PFSK-1 (cell line): ENCODE measurements at regions not wholly inside any gene's neighbourhood (a gene's known extent, or its start where the extent isn't known, plus 50 kb on each side); places are given as distances from the start of the nearest gene placed in this dataset.

Experiments used
- FOXP2 ChIP-seq: optimal IDR thresholded peaks from 2 replicates; pipeline ENCODE3; 2011; ENCODE audit warnings: borderline replicate concordance, control low read depth, inconsistent platforms; ENCODE audit not compliant: insufficient read depth; ENCODE audit errors: extremely low read length, extremely low read depth
- POLR2AphosphoS5 ChIP-seq: IDR thresholded peaks from 2 replicates; pipeline ENCODE4 v1.6.1; 2012; ENCODE audit warnings: low read depth, mild to moderate bottlenecking, control low read depth, low read length, moderate library complexity
- REST ChIP-seq, 2 experiments: IDR thresholded peaks; 2 replicates each; pipeline versions ENCODE4 v1.6.1 to v1.8.0; 2011 to 2012; ENCODE audit warnings: low read depth in 2 of 2, low read length in 2 of 2, control low read depth in 1 of 2, inconsistent platforms in 1 of 2, mild to moderate bottlenecking in 1 of 2, moderate library complexity in 1 of 2; ENCODE audit not compliant: insufficient read depth in 1 of 2
- SIN3A ChIP-seq: IDR thresholded peaks from 2 replicates; pipeline ENCODE4 v1.6.1; 2012; ENCODE audit warnings: mild to moderate bottlenecking, low read length, moderate library complexity, borderline replicate concordance; ENCODE audit not compliant: insufficient read depth
- TAF1 ChIP-seq: IDR thresholded peaks from 2 replicates; pipeline ENCODE4 v1.6.1; 2012; ENCODE audit warnings: low read length, control low read depth, borderline replicate concordance; ENCODE audit not compliant: insufficient read depth

GRCh38 chr1:71296551-71297134, 215.8 kb upstream of the ZRANB2 start:
- no peak for TF ChIP-seq SIN3A
- no peak for TF ChIP-seq FOXP2
- no peak for TF ChIP-seq POLR2AphosphoS5
- no peak for TF ChIP-seq REST (IDR thresholded peaks at IDR 0.05; ENCODE audit: insufficient read depth in 1 of 2, low read depth in 2 of 2, low read length in 2 of 2)
- TF ChIP-seq TAF1, result no peak

- TF ChIP-seq REST (IDR thresholded peaks at IDR 0.05; ENCODE audit: insufficient read depth in 1 of 2, low read depth in 2 of 2, low read length in 2 of 2) (no peak), POLR2AphosphoS5 (no peak), SIN3A (no peak), TAF1 (no peak), FOXP2 (no peak)
These were observed 214.5 kb upstream of the ZRANB2 start for GRCh38 chr1:71295350-71295749.

- TF ChIP-seq FOXP2 (no peak), REST (IDR thresholded peaks at IDR 0.05; ENCODE audit: insufficient read depth in 1 of 2, low read depth in 2 of 2, low read length in 2 of 2) (no peak), POLR2AphosphoS5 (no peak), TAF1 (no peak), SIN3A (no peak)
These were observed 213.3 kb upstream of the ZRANB2 start for GRCh38 chr1:71294178-71294577.

- TF ChIP-seq SIN3A (no peak), POLR2AphosphoS5 (no peak), REST (IDR thresholded peaks at IDR 0.05; ENCODE audit: insufficient read depth in 1 of 2, low read depth in 2 of 2, low read length in 2 of 2) (no peak), FOXP2 (no peak)
These were observed 211.4 kb upstream of the ZRANB2 start for GRCh38 chr1:71292203-71292602.

GRCh38 chr1:71285529-71285928, 204.7 kb upstream of the ZRANB2 start:
- TF ChIP-seq FOXP2 (no peak), REST (IDR thresholded peaks at IDR 0.05; ENCODE audit: insufficient read depth in 1 of 2, low read depth in 2 of 2, low read length in 2 of 2) (no peak), TAF1 (no peak), POLR2AphosphoS5 (no peak), SIN3A (no peak)
